ENCODE measurements at regions not wholly inside any gene's neighbourhood (a gene's known extent, or its start where the extent isn't known, plus 50 kb on each side); places are given as distances from the start of the nearest gene placed in this dataset.
A peak's percentile ranks its signal among the peaks of the same experiment; 100 is the strongest.
"Not testable (repeated sequence)": the region's sequence is repeated elsewhere in the genome, so short reads cannot be mapped to it uniquely, and the experiment has no call there.

GRCh38 chr14:63147018-63147417 lies 57.2 kb upstream of the RHOJ start:
- no peak for ATAC-seq
- BruUV-seq (replicated peaks), result no TSS peak
- TF ChIP-seq, protein P1, sequence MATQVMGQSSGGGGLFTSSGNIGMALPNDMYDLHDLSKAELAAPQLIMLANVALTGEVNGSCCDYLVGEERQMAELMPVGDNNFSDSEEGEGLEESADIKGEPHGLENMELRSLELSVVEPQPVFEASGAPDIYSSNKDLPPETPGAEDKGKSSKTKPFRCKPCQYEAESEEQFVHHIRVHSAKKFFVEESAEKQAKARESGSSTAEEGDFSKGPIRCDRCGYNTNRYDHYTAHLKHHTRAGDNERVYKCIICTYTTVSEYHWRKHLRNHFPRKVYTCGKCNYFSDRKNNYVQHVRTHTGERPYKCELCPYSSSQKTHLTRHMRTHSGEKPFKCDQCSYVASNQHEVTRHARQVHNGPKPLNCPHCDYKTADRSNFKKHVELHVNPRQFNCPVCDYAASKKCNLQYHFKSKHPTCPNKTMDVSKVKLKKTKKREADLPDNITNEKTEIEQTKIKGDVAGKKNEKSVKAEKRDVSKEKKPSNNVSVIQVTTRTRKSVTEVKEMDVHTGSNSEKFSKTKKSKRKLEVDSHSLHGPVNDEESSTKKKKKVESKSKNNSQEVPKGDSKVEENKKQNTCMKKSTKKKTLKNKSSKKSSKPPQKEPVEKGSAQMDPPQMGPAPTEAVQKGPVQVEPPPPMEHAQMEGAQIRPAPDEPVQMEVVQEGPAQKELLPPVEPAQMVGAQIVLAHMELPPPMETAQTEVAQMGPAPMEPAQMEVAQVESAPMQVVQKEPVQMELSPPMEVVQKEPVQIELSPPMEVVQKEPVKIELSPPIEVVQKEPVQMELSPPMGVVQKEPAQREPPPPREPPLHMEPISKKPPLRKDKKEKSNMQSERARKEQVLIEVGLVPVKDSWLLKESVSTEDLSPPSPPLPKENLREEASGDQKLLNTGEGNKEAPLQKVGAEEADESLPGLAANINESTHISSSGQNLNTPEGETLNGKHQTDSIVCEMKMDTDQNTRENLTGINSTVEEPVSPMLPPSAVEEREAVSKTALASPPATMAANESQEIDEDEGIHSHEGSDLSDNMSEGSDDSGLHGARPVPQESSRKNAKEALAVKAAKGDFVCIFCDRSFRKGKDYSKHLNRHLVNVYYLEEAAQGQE (IDR thresholded peaks at IDR 0.05; ENCODE audit: insufficient read depth in 1 of 2, low read depth in 2 of 2, low read length in 1 of 2), result no peak
- TF ChIP-seq POLR2AphosphoS5 (IDR thresholded peaks at IDR 0.05; ENCODE audit: low read depth, low read length), result no peak
- no peak overlapping the region for H3K27ac ChIP-seq (ENCODE audit: low read length)
- no peaks in the 10 kb centered on the region for H3K36me3 ChIP-seq (ENCODE audit: control insufficient read depth, insufficient read depth, low read length)
- intact Hi-C loops (cut with micrococcal nuclease; ENCODE audit: unreplicated experiment), result no loop called here
- ChIA-PET CTCF (no interaction called here), POLR2A (no interaction called here)
- H3K9me3 ChIP-seq (ENCODE audit: control insufficient read depth, insufficient read depth, low read depth, low read length), result no peaks in the 10 kb centered on the region
- in situ Hi-C loops (cut with HindIII; ENCODE audit: low pct_unique_long_range_greater_than_20kb, low sequenced_read_pairs), result no loop called here
- H3K4me1 ChIP-seq (ENCODE audit: control insufficient read depth, insufficient read depth, low read length), result no peaks in the 10 kb centered on the region
- H3K27me3 ChIP-seq (ENCODE audit: control insufficient read depth, insufficient read depth, low read length), result no peaks in the 10 kb centered on the region
- H3K4me3 ChIP-seq (ENCODE audit: low read depth in 2 of 2, low read length in 2 of 2), result no peak overlapping the region
- DNase-seq (ENCODE audit: low read depth, low spot score), result no peak

GRCh38 chr14:63134801-63135200 lies 69.4 kb upstream of the RHOJ start:
- intact Hi-C loops (cut with micrococcal nuclease; ENCODE audit: unreplicated experiment), result no loop called here
- TF ChIP-seq, protein P2, sequence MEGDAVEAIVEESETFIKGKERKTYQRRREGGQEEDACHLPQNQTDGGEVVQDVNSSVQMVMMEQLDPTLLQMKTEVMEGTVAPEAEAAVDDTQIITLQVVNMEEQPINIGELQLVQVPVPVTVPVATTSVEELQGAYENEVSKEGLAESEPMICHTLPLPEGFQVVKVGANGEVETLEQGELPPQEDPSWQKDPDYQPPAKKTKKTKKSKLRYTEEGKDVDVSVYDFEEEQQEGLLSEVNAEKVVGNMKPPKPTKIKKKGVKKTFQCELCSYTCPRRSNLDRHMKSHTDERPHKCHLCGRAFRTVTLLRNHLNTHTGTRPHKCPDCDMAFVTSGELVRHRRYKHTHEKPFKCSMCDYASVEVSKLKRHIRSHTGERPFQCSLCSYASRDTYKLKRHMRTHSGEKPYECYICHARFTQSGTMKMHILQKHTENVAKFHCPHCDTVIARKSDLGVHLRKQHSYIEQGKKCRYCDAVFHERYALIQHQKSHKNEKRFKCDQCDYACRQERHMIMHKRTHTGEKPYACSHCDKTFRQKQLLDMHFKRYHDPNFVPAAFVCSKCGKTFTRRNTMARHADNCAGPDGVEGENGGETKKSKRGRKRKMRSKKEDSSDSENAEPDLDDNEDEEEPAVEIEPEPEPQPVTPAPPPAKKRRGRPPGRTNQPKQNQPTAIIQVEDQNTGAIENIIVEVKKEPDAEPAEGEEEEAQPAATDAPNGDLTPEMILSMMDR (IDR thresholded peaks at IDR 0.05), result peak; percentile 6; the same call in 1 of the 2 replicates
- no peak for TF ChIP-seq POLR2AphosphoS5 (IDR thresholded peaks at IDR 0.05; ENCODE audit: low read depth, low read length)
- Histone ChIP-seq H3K4me3 (ENCODE audit: low read depth in 2 of 2, low read length in 2 of 2) (no peak overlapping the region), H3K36me3 (ENCODE audit: control insufficient read depth, insufficient read depth, low read length) (no peaks in the 10 kb centered on the region), H3K27ac (ENCODE audit: low read length) (no peak overlapping the region), H3K4me1 (ENCODE audit: control insufficient read depth, insufficient read depth, low read length) (no peaks in the 10 kb centered on the region), H3K27me3 (ENCODE audit: control insufficient read depth, insufficient read depth, low read length) (no peaks in the 10 kb centered on the region), H3K9me3 (ENCODE audit: control insufficient read depth, insufficient read depth, low read depth, low read length) (no peaks in the 10 kb centered on the region)
- no peak for DNase-seq (ENCODE audit: low read depth, low spot score)
- POLR2A ChIA-PET, result no interaction called here
- no peak for ATAC-seq
- in situ Hi-C loops (cut with HindIII; ENCODE audit: low pct_unique_long_range_greater_than_20kb, low sequenced_read_pairs), result no loop called here
- CTCF ChIA-PET, result interaction anchor here (0.7 kb wide), 1 partner anchor 28 kb away, joined by 3 read pairs; no protein-coding TSS in a partner anchor
- BruUV-seq (replicated peaks), result no TSS peak

DNA sequence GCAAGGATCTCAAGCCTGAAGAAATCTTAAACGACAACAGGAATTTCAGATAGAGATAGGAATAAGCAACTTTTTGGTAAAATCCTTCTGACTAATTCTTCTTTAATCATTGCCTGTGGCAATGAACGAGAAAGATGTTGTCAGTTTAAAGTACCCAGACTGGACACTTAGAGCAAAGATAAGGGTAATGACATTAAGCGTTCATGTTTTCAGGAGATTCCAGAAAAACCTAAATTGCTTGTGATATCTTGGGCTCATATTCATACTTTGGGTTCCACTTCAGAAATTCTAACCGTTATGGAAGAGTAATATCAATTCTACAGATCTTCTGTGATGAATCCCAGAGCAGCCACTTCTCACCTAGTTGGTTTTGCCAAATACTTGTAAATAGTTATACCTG lies 73.7 kb upstream of the RHOJ start:
- ATAC-seq (no peak), DNase-seq (ENCODE audit: low read depth, low spot score) (no peak)
- ChIA-PET POLR2A (no interaction called here), CTCF (no interaction called here)
- Histone ChIP-seq H3K27me3 (ENCODE audit: control insufficient read depth, insufficient read depth, low read length) (no peaks in the 10 kb centered on the region), H3K27ac (ENCODE audit: low read length) (no peak overlapping the region), H3K4me3 (ENCODE audit: low read depth in 2 of 2, low read length in 2 of 2) (no peak overlapping the region), H3K36me3 (ENCODE audit: control insufficient read depth, insufficient read depth, low read length) (no peaks in the 10 kb centered on the region), H3K4me1 (ENCODE audit: control insufficient read depth, insufficient read depth, low read length) (no peaks in the 10 kb centered on the region), H3K9me3 (ENCODE audit: control insufficient read depth, insufficient read depth, low read depth, low read length) (no peaks in the 10 kb centered on the region)
- BruUV-seq (replicated peaks), result no TSS peak
- TF ChIP-seq TCF7L2 (IDR thresholded peaks at IDR 0.05; ENCODE audit: low read depth, low read length) (no peak), POLR2AphosphoS5 (IDR thresholded peaks at IDR 0.05; ENCODE audit: low read depth, low read length) (no peak), SIN3A (IDR thresholded peaks at IDR 0.05; ENCODE audit: borderline replicate concordance, insufficient read depth, low read depth, low read length) (no peak)
- TF ChIP-seq, protein P1 (IDR thresholded peaks at IDR 0.05; ENCODE audit: insufficient read depth in 1 of 2, low read depth in 2 of 2, low read length in 1 of 2), result no peak
- TF ChIP-seq, protein P2 (IDR thresholded peaks at IDR 0.05), result no peak
- in situ Hi-C loops (cut with HindIII; ENCODE audit: low pct_unique_long_range_greater_than_20kb, low sequenced_read_pairs) (no loop called here), intact Hi-C loops (cut with micrococcal nuclease; ENCODE audit: unreplicated experiment) (no loop called here)

DNA sequence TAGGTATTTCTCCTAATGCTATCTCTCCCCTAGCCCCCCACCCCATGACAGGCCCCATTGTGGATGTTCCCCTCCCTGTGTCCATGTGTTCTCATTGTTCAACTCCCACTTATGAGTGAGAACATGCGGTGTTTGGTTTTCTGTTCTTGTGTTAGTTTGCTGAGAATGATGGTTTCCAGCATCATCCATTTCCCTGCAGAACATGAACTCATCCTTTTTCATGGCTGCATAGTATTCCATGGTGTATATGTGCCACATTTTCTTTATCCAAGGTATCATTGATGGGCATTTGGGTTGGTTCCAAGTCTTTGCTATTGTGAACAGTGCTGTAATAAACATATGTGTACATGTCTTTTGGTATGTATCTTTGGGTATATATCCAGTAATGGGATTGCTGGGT lies 61.2 kb upstream of the KCNH5 start:
- intact Hi-C loops (cut with micrococcal nuclease; ENCODE audit: unreplicated experiment); DNase-seq (ENCODE audit: low read depth, low spot score); H3K27ac ChIP-seq (ENCODE audit: low read length); in situ Hi-C loops (cut with HindIII; ENCODE audit: low pct_unique_long_range_greater_than_20kb, low sequenced_read_pairs); H3K36me3 ChIP-seq (ENCODE audit: control insufficient read depth, insufficient read depth, low read length); CTCF ChIA-PET; H3K4me3 ChIP-seq (ENCODE audit: low read depth in 2 of 2, low read length in 2 of 2); H3K27me3 ChIP-seq (ENCODE audit: control insufficient read depth, insufficient read depth, low read length); BruUV-seq (replicated peaks); ATAC-seq; H3K4me1 ChIP-seq (ENCODE audit: control insufficient read depth, insufficient read depth, low read length); H3K9me3 ChIP-seq (ENCODE audit: control insufficient read depth, insufficient read depth, low read depth, low read length); POLR2A ChIA-PET: not testable (repeated sequence)

All from Panc1 (cell line).